GM23338 (cell line): ENCODE measurements at regions not wholly inside any gene's neighbourhood (a gene's known extent, or its start where the extent isn't known, plus 50 kb on each side); places are given as distances from the start of the nearest gene placed in this dataset.

Experiments used
- ATAC-seq: fragments of 200-7000 bp; cut with Tn5 transposase; 3 replicates; pipeline ENCODE4 v1.9.1; 2020
- DNase-seq: peaks from one replicate; pipeline ENCODE4 v3.0.0-alpha.2; 2015; ENCODE audit warnings: low spot score
- H2AFZ ChIP-seq: fragments of 200-600 bp; sonication (generic); 2 replicates; pipeline ENCODE4 v1.8.0; 2016; ENCODE audit warnings: antibody characterized with exemption, mild to moderate bottlenecking, moderate library complexity
- H3F3A ChIP-seq: fragments of 200-600 bp; sonication (generic); replicated peaks from 2 replicates; pipeline ENCODE4 v1.8.0; 2017; ENCODE audit warnings: antibody characterized with exemption, mixed run types, low read depth
- H3K27ac ChIP-seq: fragments of 200-600 bp; sonication (generic); 2 replicates; pipeline ENCODE4 v1.6.1; 2016; ENCODE audit warnings: low read depth
- H3K27me3 ChIP-seq: fragments of 200-600 bp; sonication (generic); 2 replicates; pipeline ENCODE4 v1.8.0; 2016; ENCODE audit warnings: mild to moderate bottlenecking, mixed run types, moderate library complexity; ENCODE audit not compliant: insufficient read depth
- H3K36me3 ChIP-seq: fragments of 200-600 bp; sonication (generic); 2 replicates; pipeline ENCODE4 v1.8.0; 2016; ENCODE audit warnings: mild to moderate bottlenecking; ENCODE audit not compliant: insufficient read depth
- H3K4me1 ChIP-seq: fragments of 200-600 bp; sonication (generic); 2 replicates; pipeline ENCODE4 v1.8.0; 2016; ENCODE audit warnings: mild to moderate bottlenecking, moderate library complexity; ENCODE audit not compliant: insufficient read depth
- H3K4me2 ChIP-seq: fragments of 200-600 bp; sonication (generic); 2 replicates; pipeline ENCODE4 v1.7.1; 2017; ENCODE audit warnings: mixed run types
- H3K4me3 ChIP-seq: fragments of 200-600 bp; sonication (generic); 2 replicates; pipeline ENCODE4 v1.6.1; 2016; ENCODE audit warnings: mixed run types
- H3K79me2 ChIP-seq: fragments of 200-600 bp; sonication (generic); replicated peaks from 2 replicates; pipeline ENCODE4 v1.8.0; 2017; ENCODE audit warnings: mild to moderate bottlenecking; ENCODE audit not compliant: insufficient read depth
- H3K9me2 ChIP-seq: fragments of 200-600 bp; sonication (generic); 2 replicates; pipeline ENCODE4 v1.8.0; 2017; ENCODE audit not compliant: insufficient read depth
- H4K20me1 ChIP-seq: fragments of 200-600 bp; sonication (generic); replicated peaks from 2 replicates; pipeline ENCODE4 v1.8.0; 2017; ENCODE audit warnings: mild to moderate bottlenecking; ENCODE audit not compliant: insufficient read depth
- H3K27ac Mint-ChIP-seq: 2 replicates; pipeline ENCODE4 v1.8.0; 2020; ENCODE audit warnings: inconsistent platforms, mild to moderate bottlenecking, moderate library complexity, mixed read lengths
- H3K27me3 Mint-ChIP-seq: 3 replicates; pipeline ENCODE4 v1.8.0; 2022; ENCODE audit warnings: low read depth, mild to moderate bottlenecking, moderate library complexity, mixed read lengths, inconsistent platforms; ENCODE audit not compliant: insufficient read depth, poor library complexity
- H3K36me3 Mint-ChIP-seq: 3 replicates; pipeline ENCODE4 v1.8.0; 2021; ENCODE audit warnings: low read depth, mild to moderate bottlenecking, inconsistent platforms, moderate library complexity, mixed read lengths
- H3K4me1 Mint-ChIP-seq: 3 replicates; pipeline ENCODE4 v1.8.0; 2020; ENCODE audit warnings: mild to moderate bottlenecking, inconsistent platforms, mixed read lengths
- H3K4me3 Mint-ChIP-seq: 3 replicates; pipeline ENCODE4 v1.8.0; 2021; ENCODE audit warnings: moderate library complexity, mild to moderate bottlenecking, inconsistent platforms, mixed read lengths
- H3K9me3 Mint-ChIP-seq: 3 replicates; pipeline ENCODE4 v1.8.0; 2020; ENCODE audit warnings: moderate library complexity, mild to moderate bottlenecking, inconsistent platforms, mixed read lengths
- CTCF ChIP-seq, 2 experiments: fragments of 200-600 bp in 1 of 2; sonication (generic) in 1 of 2; conservative IDR thresholded peaks; 2 replicates each; pipeline versions ENCODE4 v1.5.1 to v1.6.1; 2016 to 2017; ENCODE audit warnings: antibody characterized with exemption in 2 of 2, low read depth in 2 of 2, mild to moderate bottlenecking in 2 of 2, moderate library complexity in 1 of 2
- EZH2 ChIP-seq: fragments of 200-600 bp; sonication (generic); IDR thresholded peaks from one replicate; pipeline ENCODE4 v1.8.0; 2017; ENCODE audit warnings: antibody characterized with exemption, mild to moderate bottlenecking, low read depth; ENCODE audit not compliant: unreplicated experiment
- NANOG ChIP-seq: IDR thresholded peaks from 2 replicates; pipeline ENCODE4 v1.6.1; 2016; ENCODE audit warnings: antibody characterized with exemption, borderline replicate concordance
- POLR2AphosphoS5 ChIP-seq: IDR thresholded peaks from 2 replicates; pipeline ENCODE4 v1.6.1; 2016; ENCODE audit warnings: antibody characterized with exemption, low read depth
- STAT1 ChIP-seq: IDR thresholded peaks from one replicate; pipeline ENCODE4 v1.6.1; 2016; ENCODE audit warnings: antibody characterized with exemption; ENCODE audit not compliant: unreplicated experiment
- ZNF114 ChIP-seq: fragments of 250-450 bp; sonication (Bioruptor Pico); IDR thresholded peaks from 2 replicates; pipeline ENCODE4 v1.5.0; 2020; ENCODE audit warnings: mild to moderate bottlenecking, moderate library complexity
- ZNF331 ChIP-seq: fragments of 250-450 bp; sonication (Bioruptor Pico); IDR thresholded peaks from 2 replicates; pipeline ENCODE4 v1.5.0; 2020; ENCODE audit warnings: low read depth, mild to moderate bottlenecking, moderate library complexity
- ZNF462 ChIP-seq: fragments of 250-450 bp; sonication (Bioruptor Pico); IDR thresholded peaks from 2 replicates; pipeline ENCODE4 v1.5.0; 2020; ENCODE audit warnings: mild to moderate bottlenecking, moderate library complexity

DNA sequence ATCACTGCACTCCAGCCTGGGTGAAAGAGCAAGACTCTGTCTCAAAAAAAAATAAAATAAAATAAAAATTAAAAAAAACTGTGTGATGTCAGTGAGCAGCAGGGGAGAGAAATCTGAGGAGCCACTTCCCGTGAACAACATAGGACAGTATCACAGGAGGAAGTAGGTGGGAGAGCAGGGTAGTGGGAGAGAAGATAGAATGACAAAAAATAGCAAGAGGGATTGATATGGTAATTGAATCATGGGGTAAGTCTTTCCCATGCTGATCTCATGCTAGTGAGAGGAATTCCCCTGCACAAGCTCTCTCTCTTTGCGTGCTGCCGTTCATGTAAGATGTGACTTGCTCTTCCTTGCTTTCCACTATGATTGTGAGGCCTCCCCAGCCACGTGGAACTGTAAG lies 81.6 kb upstream of the PBX1 start:
- Histone ChIP-seq H3K4me2 (no peak overlapping the region), H3K79me2 (no peaks in the 10 kb centered on the region), H3K4me3 (no peak overlapping the region), H3K36me3 (no peaks in the 10 kb centered on the region), H3K27ac (0 out of 2 replicates have a peak overlapping the region, but pooled peaks have one; percentile 2), H3F3A (no peaks in the 10 kb centered on the region), H3K27me3 (no peaks in the 10 kb centered on the region), H2AFZ (peak overlapping the region; percentile 15; the same call in 1 of the 2 replicates), H3K4me1 (peaks cover 12% of the 10 kb centered on the region), H3K9me2 (peaks cover 15% of the 10 kb centered on the region), H4K20me1 (no peaks in the 10 kb centered on the region)
- Mint-ChIP-seq H3K27me3 (peaks cover 3% of the 10 kb centered on the region), H3K4me1 (peaks cover 14% of the 10 kb centered on the region), H3K36me3 (no peaks in the 10 kb centered on the region), H3K9me3 (peaks cover 7% of the 10 kb centered on the region; the same call in 1 of the 3 replicates), H3K4me3 (no peak overlapping the region), H3K27ac (peak overlapping the region; percentile 78; the same call in 1 of the 2 replicates)
- DNase-seq (peak; percentile 23), ATAC-seq (peak; percentile 91)
- TF ChIP-seq NANOG (no peak), EZH2 (no peak), ZNF462 (peak; percentile 13; the same call in 1 of the 2 replicates), ZNF331 (CRISPR knock-in tag) (no peak), POLR2AphosphoS5 (no peak)

GRCh38 chr1:164479242-164479641 lies 79.7 kb upstream of the PBX1 start:
- Histone ChIP-seq H3K79me2 (no peaks in the 10 kb centered on the region), H2AFZ (no peak overlapping the region), H3K36me3 (no peaks in the 10 kb centered on the region), H3K27ac (no peak overlapping the region), H3K4me3 (no peak overlapping the region), H3K27me3 (no peaks in the 10 kb centered on the region), H4K20me1 (no peaks in the 10 kb centered on the region), H3K4me1 (peaks cover 12% of the 10 kb centered on the region), H3K9me2 (peaks cover 15% of the 10 kb centered on the region), H3K4me2 (no peak overlapping the region), H3F3A (no peaks in the 10 kb centered on the region)
- H3K4me3 Mint-ChIP-seq: no peak overlapping the region
- no peak overlapping the region for H3K27ac Mint-ChIP-seq
- peaks cover 14% of the 10 kb centered on the region for H3K4me1 Mint-ChIP-seq
- H3K9me3 Mint-ChIP-seq: peaks cover 7% of the 10 kb centered on the region; the same call in 1 of the 3 replicates
- no peaks in the 10 kb centered on the region for H3K36me3 Mint-ChIP-seq
- ATAC-seq (no peak), DNase-seq (no peak)
- no peak for TF ChIP-seq ZNF114 (CRISPR knock-in tag)
- no peak for TF ChIP-seq EZH2
- no peak for TF ChIP-seq CTCF (conservative IDR thresholded peaks at IDR 0.05; ENCODE audit: low read depth in 2 of 2)
- TF ChIP-seq STAT1: no peak
- no peak for TF ChIP-seq POLR2AphosphoS5
- H3K27me3 Mint-ChIP-seq: peaks cover 3% of the 10 kb centered on the region
